ENCODE measurements at regions not wholly inside any gene's neighbourhood (a gene's known extent, or its start where the extent isn't known, plus 50 kb on each side); places are given as distances from the start of the nearest gene placed in this dataset.

DNA sequence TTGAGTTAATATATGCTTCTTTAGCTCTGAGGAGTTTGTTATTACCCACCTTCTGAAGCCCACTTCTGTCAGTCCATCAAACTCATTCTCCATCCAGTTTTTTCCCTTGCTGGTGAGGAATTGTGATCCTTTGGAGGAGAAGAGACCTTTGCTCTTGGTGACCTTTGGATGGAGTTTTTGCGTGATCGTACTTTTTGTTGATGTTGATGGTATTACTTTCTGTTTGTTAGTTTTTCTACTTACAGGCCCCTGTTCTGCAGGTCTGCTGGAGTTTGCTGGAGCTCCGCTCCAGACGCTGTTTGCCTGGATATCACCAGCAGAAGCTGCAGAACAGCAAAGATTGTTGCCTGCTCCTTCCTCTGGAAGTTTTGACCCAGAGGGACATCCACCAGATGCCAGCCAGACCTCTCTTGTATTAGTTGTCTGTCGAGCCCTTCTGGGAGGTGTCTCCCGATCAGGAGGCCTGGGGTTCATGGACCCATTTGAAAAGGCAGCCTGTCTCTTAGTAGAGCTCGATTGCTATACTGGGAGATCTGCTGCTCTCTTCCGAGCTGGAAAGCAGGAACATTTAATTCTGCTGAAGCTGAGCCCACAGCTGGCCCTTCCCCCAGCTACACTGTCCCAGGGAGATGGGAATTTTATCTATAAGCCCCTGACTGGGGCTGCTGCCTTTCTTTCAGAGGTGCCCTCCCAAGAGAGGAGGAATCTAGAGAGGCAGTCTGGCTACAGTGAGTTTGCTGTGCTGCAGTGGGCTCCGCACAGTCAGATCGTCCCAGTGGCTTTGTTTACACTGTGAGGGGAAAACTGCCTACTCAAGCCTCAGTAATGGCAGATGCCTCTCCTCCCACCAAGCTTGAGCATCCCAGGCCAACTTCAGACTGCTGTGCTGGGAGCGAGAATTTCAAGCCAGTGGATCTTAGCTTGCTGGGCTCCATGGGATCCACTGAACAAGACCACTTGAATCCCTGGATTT lies 445.5 kb downstream of the MAN2A1 start:
- H3K36me3 ChIP-seq (replicated peaks in 1 of 2) = no peaks in the 10 kb centered on the region
- H3K27me3 ChIP-seq = no peaks in the 10 kb centered on the region
- H3K4me1 ChIP-seq (replicated peaks in 1 of 2) = no peaks in the 10 kb centered on the region
- no peaks in the 10 kb centered on the region for H3K9me3 ChIP-seq (replicated peaks in 1 of 3)
- DNase-seq = no peak
- no peak overlapping the region for H3K4me3 ChIP-seq
- WGBS, 4 donors = 67 to 85% (median 82%) methylated on average over 8 to 11 of the region's 11 CpGs
- intact Hi-C loops (cut with DNase I) = no loop called here
- TF ChIP-seq CTCF (IDR thresholded peaks at IDR 0.05) (no peak), POLR2A (IDR thresholded peaks at IDR 0.05) (no peak)
- no peak overlapping the region for H3K27ac ChIP-seq

DNA sequence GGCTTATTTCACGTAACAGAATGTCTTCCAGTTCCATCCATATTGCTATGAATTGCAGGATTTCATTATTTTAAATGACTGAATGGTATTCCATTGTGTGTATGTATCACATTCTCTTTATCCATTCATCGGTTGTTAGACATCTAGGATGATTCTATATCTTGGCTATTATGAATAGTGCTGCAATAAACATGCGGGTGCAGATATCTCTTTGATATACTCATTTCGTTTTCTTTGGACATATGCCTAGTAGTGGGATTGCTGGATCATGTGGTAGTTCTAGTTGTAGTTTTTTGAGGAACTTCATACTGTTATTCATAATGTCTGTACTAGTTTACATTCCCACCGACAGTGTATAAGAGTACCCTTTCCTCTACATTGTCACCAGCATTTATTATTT lies 460.5 kb downstream of the MAN2A1 start:
- H3K27ac ChIP-seq = no peak overlapping the region
- no peak for TF ChIP-seq CTCF (IDR thresholded peaks at IDR 0.05)
- TF ChIP-seq POLR2A (IDR thresholded peaks at IDR 0.05) = no peak
- DNase-seq = no peak
- WGBS, 4 donors = 66 to 71% (median 68%) methylated on average over 5 of the region's 5 CpGs
- H3K36me3 ChIP-seq (replicated peaks in 1 of 2) = no peaks in the 10 kb centered on the region
- H3K27me3 ChIP-seq = no peaks in the 10 kb centered on the region
- no peaks in the 10 kb centered on the region for H3K9me3 ChIP-seq (replicated peaks in 1 of 3)
- no peak overlapping the region for H3K4me3 ChIP-seq
- no peaks in the 10 kb centered on the region for H3K4me1 ChIP-seq (replicated peaks in 1 of 2)
- intact Hi-C loops (cut with DNase I) = no loop called here

DNA sequence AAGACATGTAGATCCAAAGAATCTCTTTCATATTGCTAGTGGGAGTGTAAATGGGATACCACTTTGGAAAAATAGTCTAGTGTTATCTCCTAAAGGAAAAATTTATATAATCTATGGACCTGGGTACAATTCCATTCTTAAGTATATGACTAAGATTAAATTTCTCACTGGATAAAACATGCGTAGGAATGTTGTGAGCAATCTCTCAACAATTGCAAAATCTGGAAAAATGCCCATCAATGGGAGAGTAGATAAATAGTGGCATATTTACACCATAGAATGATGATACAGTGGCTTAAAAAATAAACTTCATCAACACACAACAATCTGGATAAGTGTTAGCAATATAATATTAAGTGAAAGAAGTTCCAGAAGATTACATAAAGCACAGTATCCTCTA lies 469.5 kb downstream of the MAN2A1 start:
- Histone ChIP-seq H3K36me3 (replicated peaks in 1 of 2) (no peaks in the 10 kb centered on the region), H3K27me3 (no peaks in the 10 kb centered on the region), H3K9me3 (replicated peaks in 1 of 3) (no peaks in the 10 kb centered on the region), H3K4me1 (replicated peaks in 1 of 2) (no peaks in the 10 kb centered on the region), H3K4me3 (no peak overlapping the region), H3K27ac (no peak overlapping the region)
- 57 to 79% (median 63%) methylated on average over 1 of the region's 1 CpG for WGBS, 4 donors
- intact Hi-C loops (cut with DNase I) = no loop called here
- DNase-seq = no peak
- TF ChIP-seq POLR2A (IDR thresholded peaks at IDR 0.05) = no peak
- no peak for TF ChIP-seq CTCF (IDR thresholded peaks at IDR 0.05)

GRCh38 chr5:110161162-110161561 lies 471.4 kb downstream of the MAN2A1 start:
- Histone ChIP-seq H3K4me3 (no peak overlapping the region), H3K27me3 (no peaks in the 10 kb centered on the region), H3K4me1 (replicated peaks in 1 of 2) (no peaks in the 10 kb centered on the region), H3K36me3 (replicated peaks in 1 of 2) (no peaks in the 10 kb centered on the region), H3K9me3 (replicated peaks in 1 of 3) (no peaks in the 10 kb centered on the region), H3K27ac (no peak overlapping the region)
- no peak for DNase-seq
- intact Hi-C loops (cut with DNase I) = no loop called here
- WGBS, 4 donors = 73 to 82% (median 80%) methylated on average over 2 of the region's 2 CpGs
- no peak for TF ChIP-seq CTCF (IDR thresholded peaks at IDR 0.05)
- TF ChIP-seq POLR2A (IDR thresholded peaks at IDR 0.05) = no peak

Data from adrenal gland (tissue), 9 donors.